ENCODE measurements at regions not wholly inside any gene's neighbourhood (a gene's known extent, or its start where the extent isn't known, plus 50 kb on each side); places are given as distances from the start of the nearest gene placed in this dataset.
"Not testable (repeated sequence)": the region's sequence is repeated elsewhere in the genome, so short reads cannot be mapped to it uniquely, and the experiment has no call there.

DNA sequence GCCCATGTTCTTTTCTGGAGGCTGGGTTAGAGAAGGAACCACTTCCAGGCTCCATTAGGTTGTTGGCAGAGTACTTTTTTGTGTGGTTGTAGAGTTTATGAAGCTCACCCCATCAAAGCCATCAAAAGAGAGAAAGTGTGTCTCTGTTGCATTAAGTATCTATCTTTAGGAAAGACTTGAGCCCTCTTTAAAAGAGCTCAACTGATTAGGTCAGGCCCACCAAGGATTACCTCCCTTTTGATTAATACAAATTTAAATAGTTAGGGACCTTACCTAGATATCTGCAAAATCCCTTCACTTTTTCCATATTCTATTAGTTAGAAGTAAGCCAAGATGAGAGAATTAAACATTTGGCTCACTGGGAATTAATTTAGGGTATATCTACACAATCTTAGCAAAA lies 460.4 kb downstream of the PPARGC1A start:
- Histone ChIP-seq H3K4me1 (no peaks in the 10 kb centered on the region), H3K9me3 (no peaks in the 10 kb centered on the region), H3K36me3 (no peaks in the 10 kb centered on the region), H3K4me3 (no peak overlapping the region), H3K27me3 (no peaks in the 10 kb centered on the region), H3K27ac (no peak overlapping the region)
- TF ChIP-seq, protein P1, sequence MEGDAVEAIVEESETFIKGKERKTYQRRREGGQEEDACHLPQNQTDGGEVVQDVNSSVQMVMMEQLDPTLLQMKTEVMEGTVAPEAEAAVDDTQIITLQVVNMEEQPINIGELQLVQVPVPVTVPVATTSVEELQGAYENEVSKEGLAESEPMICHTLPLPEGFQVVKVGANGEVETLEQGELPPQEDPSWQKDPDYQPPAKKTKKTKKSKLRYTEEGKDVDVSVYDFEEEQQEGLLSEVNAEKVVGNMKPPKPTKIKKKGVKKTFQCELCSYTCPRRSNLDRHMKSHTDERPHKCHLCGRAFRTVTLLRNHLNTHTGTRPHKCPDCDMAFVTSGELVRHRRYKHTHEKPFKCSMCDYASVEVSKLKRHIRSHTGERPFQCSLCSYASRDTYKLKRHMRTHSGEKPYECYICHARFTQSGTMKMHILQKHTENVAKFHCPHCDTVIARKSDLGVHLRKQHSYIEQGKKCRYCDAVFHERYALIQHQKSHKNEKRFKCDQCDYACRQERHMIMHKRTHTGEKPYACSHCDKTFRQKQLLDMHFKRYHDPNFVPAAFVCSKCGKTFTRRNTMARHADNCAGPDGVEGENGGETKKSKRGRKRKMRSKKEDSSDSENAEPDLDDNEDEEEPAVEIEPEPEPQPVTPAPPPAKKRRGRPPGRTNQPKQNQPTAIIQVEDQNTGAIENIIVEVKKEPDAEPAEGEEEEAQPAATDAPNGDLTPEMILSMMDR (IDR thresholded peaks at IDR 0.05), result no peak
- intact Hi-C loops (cut with DNase I), result no loop called here
- DNase-seq (ENCODE audit: low spot score in 2 of 2), result no peak

DNA sequence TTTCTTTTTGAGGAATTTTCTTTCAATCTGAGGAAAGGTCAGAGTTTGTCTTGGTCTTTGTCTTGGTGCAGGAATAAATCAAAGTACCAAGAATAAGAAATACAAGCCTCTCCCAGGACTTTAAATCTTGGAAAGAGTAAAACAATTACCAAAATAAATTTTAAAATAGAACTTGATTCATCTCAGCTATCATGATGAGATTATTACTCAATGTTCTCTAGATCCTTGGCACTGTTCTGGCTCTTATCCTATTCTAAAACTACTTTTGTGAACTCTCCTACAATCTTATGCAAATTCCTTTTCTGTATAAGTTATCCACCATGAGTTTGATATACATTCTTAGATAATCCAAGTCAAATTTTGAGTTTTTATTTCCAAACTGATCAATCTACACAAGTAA lies 464.3 kb downstream of the PPARGC1A start:
- H3K27me3 ChIP-seq, result no peaks in the 10 kb centered on the region

DNA sequence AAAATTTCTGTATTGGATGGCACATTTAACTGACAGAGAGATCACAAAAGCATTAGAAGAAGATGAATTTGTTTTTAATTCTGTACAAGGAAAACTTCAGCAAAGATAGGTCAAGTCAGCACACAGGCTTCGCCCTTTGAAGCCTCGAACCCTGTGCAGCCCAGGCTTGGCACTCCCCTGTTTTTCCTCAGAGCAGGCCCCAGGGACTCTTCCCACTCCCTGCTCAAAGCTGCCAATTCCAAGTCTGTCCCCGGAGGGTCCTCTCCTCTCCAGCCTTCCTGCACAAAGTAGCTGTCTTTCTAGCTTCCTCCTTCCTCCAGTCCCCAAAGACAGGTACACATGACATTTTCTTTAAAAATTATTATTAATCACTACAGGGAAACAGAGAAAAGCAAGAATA lies 466.3 kb downstream of the PPARGC1A start:
- H3K27ac ChIP-seq, result no peak overlapping the region
- intact Hi-C loops (cut with DNase I), result no loop called here
- H3K36me3 ChIP-seq, result no peaks in the 10 kb centered on the region
- H3K9me3 ChIP-seq, result no peaks in the 10 kb centered on the region
- H3K4me1 ChIP-seq, result no peaks in the 10 kb centered on the region
- H3K27me3 ChIP-seq, result no peaks in the 10 kb centered on the region
- no peak for DNase-seq (ENCODE audit: low spot score in 2 of 2)
- TF ChIP-seq, protein P1 (IDR thresholded peaks at IDR 0.05), result no peak
- no peak overlapping the region for H3K4me3 ChIP-seq

More for the DNA sequence above, 464.3 kb downstream of the PPARGC1A start:
- DNase-seq (ENCODE audit: low spot score in 2 of 2), result no peak
- TF ChIP-seq, protein P1 (IDR thresholded peaks at IDR 0.05), result no peak
- Histone ChIP-seq H3K27ac (no peak overlapping the region), H3K4me1 (no peaks in the 10 kb centered on the region), H3K36me3 (no peaks in the 10 kb centered on the region), H3K4me3 (no peak overlapping the region), H3K9me3 (no peaks in the 10 kb centered on the region)
- intact Hi-C loops (cut with DNase I), result no loop called here

DNA sequence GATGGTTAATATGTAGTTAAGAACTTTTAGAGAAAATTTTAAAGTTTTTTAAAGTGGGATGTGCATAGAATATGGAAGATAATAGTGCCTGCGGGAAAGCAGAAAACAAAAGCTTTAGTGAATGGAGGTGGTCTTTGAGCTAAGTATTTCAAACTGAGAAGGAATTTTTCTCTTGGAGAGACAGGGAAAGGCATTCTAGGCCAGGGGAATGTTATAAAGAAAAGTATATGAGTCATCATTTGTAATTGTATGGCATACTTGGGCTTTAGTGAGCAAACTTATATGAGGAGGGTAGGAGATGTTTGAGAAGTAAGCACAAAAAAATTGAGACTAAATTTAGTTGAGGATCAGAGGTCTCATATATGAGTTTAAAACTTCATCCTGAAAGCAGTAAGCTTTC lies 467.0 kb downstream of the PPARGC1A start:
- H3K27me3 ChIP-seq, result no peaks in the 10 kb centered on the region
- intact Hi-C loops (cut with DNase I), result no loop called here
- TF ChIP-seq, protein P1 (IDR thresholded peaks at IDR 0.05), result no peak
- H3K27ac ChIP-seq, result no peak overlapping the region
- H3K9me3 ChIP-seq, result no peaks in the 10 kb centered on the region
- no peak for DNase-seq (ENCODE audit: low spot score in 2 of 2)
- H3K4me1 ChIP-seq, result no peaks in the 10 kb centered on the region
- H3K4me3 ChIP-seq, result no peak overlapping the region
- no peaks in the 10 kb centered on the region for H3K36me3 ChIP-seq

DNA sequence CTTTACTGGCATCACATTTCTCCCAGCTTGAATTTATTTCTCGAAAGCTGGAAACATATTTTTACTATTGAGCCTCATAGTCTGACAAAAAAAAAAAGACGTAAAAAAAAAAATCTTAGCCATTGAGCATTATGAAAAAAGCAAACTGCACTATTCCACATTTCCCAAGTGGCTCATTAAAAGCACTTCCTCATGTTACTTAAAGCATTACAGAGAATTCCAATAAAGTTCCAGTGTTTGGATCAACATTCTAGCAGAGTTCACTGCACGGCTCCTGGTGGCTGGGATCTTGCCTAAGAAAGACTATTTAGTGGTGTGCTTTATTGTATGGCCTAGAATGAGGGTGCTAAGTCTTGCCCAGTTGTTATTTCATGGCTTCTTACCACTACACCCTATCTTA lies 476.2 kb downstream of the PPARGC1A start:
- Histone ChIP-seq H3K27me3 (no peaks in the 10 kb centered on the region), H3K4me1 (no peaks in the 10 kb centered on the region), H3K27ac (no peak overlapping the region), H3K9me3 (no peaks in the 10 kb centered on the region), H3K36me3 (no peaks in the 10 kb centered on the region), H3K4me3 (no peak overlapping the region)
- intact Hi-C loops (cut with DNase I), result no loop called here
- TF ChIP-seq, protein P1 (IDR thresholded peaks at IDR 0.05), result no peak
- no peak for DNase-seq (ENCODE audit: low spot score in 2 of 2)

DNA sequence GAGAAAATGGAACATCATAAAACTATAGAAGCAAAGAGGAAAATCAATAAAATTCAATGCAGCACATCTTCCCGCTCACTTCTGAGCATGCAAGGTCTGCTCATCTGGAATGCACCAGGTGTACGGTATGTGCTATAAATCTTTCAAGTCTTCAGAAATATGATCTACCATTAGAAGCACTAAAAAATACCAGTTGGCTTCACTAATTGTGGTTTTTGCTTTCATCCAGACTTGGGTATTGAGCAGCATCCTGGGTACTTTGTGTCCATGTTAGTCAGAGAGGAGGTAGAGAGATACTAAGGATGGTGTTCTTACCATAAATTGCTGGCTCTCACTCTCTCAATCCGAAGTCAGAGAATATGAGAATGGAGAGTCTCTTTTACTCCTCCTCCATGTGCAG lies 477.1 kb downstream of the PPARGC1A start:
- no peaks in the 10 kb centered on the region for H3K4me1 ChIP-seq
- H3K27ac ChIP-seq, result no peak overlapping the region
- no peaks in the 10 kb centered on the region for H3K9me3 ChIP-seq
- TF ChIP-seq, protein P1 (IDR thresholded peaks at IDR 0.05), result no peak
- DNase-seq (ENCODE audit: low spot score in 2 of 2), result no peak
- H3K4me3 ChIP-seq, result no peak overlapping the region
- H3K27me3 ChIP-seq, result no peaks in the 10 kb centered on the region
- intact Hi-C loops (cut with DNase I), result no loop called here
- no peaks in the 10 kb centered on the region for H3K36me3 ChIP-seq

DNA sequence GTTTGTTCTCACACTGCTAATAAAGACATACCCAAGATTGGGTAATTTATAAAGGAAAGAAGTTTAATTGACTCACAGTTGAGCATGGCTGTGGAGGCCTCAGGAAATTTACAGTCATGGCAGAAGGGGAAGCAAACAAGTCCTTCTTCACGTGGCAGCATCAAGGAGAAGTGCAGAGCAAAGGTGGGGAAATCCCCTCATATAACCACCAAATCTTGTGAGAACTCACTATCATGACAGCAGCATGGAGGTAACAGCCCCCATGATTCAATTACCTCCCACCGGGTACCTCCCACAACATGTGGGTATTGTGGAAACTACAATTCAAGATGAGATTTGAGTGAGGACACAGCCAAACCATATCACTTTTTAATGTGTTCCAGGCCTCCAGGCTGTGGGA lies 480.9 kb downstream of the PPARGC1A start:
- H3K27ac ChIP-seq; H3K27me3 ChIP-seq; intact Hi-C loops (cut with DNase I); H3K9me3 ChIP-seq; H3K4me3 ChIP-seq; H3K36me3 ChIP-seq; DNase-seq (ENCODE audit: low spot score in 2 of 2); H3K4me1 ChIP-seq: not testable (repeated sequence)
